GM21360 (cell line): ENCODE measurements at regions not wholly inside any gene's neighbourhood (a gene's known extent, or its start where the extent isn't known, plus 50 kb on each side); places are given as distances from the start of the nearest gene placed in this dataset.

Experiments used
- ATAC-seq: cut with Tn5 transposase; IDR thresholded peaks from one replicate; pipeline ENCODE4 v1.9.1; 2021; ENCODE audit warnings: mild to moderate bottlenecking, moderate library complexity; ENCODE audit not compliant: unreplicated experiment

DNA sequence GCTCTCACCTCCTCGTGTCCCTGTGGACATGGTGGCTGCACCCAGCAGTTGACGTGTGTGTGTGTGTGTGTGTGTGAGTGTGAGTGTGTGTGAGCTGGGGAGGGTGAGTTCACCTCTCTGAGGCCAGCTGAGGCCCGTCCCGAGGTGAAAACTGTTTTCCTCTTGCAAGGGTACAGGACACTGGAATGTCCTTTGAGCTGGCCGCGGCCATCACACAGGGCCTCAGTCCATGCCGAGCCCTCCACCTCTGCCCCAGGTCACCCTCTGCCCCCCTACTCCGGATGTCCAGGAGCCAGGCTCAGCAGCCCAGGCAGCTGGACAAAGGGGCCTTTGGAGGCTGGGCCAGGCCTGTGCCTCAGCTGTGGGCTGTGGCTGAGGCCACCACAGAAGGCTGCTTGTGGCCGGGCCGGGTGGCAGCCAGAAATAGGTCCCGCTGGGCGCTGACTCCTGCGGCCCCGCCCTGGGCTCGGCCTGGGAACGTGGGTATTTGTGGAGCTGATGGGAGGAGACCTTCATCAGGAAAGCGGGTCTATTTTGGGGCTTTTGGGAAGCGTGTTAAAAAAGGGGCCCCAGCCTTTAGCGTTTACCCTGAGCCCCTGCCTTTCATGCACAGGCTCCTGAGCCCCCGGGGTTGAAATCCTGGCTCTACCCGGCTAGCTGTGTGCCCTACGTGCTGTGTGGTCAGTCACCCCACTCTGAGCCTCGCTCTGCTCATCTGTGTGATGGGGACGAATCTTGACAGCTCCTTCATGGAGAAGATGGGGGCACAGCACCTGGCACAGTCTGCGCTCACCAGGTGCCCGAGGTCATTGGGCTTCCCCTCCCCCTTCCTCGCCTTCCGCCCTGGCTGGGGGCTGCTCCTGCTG lies 75.1 kb upstream of the IER5L start:
- ATAC-seq, result no peak

DNA sequence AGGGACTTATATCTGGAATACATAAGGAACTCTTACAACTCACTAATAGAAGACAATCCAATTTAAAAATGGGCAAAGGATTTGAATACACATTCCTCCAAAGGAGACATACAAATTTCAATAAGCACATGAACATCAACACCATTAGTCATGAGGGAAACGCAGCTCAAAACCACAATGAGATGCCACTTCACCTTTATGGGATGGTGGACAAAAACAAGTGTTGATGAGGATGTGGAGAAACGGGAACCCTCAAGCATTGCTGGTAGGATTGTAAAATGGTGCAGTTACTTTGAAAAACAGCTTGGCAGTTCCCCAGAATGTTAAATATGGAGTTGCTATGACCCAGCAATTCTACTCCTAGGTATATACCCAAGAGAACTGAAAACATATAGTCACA lies 72.7 kb upstream of the IER5L start:
- ATAC-seq, result no peak

DNA sequence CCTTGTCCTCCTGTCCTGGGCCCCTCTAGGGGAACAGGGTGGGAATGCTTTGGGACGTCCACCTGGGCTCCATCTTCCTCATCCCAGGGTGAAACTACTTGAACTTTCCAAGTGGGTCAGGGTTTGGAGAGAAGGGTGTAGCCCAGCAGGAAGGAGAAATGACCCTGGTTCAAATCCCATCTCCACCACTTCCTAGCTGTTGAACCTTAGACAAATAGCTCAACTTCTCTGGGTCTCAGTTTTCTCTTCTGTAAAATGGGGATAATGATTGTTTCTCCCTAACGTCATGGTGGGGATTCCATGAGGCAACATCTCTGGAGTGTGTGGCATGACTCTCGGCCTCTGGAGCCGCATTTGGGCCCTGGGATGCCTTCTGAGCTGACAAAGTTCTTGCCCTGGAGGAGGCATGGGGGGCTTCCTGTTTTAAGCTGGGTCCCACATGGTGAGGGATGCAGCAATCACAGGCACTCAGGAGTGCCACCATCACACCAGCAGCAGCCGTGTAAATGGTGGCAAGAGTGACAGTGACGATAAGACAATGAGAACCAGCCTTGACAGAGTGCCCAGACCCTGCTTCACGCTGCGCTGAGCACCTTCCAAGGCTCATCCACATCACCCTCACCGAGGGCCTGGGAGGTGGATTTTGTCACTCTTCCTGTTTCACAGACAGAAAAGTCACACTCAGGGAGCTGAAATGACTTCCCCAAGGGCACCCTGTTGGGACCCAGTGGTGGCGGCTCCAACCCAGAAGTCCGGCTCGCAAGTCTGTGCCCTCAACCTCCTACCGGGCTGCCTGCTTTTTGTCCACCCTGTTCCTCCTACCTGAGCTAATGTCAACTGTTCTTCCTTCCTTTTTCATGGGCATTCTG lies 69.5 kb upstream of the IER5L start:
- ATAC-seq, result no peak

DNA sequence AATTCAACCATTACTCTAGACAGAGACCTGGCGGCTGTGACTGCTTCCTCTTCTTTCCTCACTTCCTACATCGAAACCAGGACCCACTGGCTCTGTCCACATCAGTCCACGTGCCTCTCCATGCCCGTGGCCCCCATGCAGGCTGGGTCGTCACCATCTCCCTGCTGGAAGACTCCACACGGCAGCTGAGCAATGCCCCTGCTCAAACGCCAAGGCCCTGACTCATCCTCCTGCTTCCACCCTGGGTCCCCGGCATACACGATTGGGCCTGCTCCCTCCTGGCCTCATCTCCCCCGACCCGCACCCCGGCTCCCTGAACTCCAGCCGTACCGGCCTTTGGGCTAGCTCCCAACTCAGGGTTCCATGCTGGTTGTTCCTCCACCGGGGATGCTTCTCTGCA lies 67.2 kb upstream of the IER5L start:
- ATAC-seq, result no peak

DNA sequence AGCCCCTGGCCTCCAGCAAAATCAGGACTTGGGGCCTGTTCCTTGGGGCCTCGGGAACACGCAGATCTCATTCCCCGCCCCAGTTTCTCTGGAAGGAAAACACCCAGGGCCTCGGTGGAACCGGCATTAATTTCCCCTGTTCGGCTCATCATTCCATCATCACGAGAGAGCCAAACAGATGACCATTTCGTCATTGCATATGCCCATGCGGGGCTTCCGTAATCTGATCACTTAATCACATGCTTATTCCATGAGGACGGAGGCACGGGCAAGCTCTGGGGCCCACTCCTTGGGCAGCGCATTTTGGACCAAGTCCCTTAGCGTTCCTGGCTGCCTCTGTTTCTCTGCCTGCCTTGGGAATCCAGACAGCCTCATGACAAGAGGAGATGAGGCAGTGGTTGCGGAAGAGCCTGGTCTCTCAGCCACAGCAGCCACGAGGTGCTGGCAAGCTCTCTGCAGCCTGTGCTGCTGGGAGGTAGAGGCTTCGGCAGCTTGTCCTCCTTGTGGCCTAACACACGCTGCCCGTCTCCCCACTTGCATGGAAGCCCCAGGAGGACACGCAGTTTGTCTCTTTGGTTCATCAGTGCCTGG lies 65.0 kb upstream of the IER5L start:
- ATAC-seq, result no peak

DNA sequence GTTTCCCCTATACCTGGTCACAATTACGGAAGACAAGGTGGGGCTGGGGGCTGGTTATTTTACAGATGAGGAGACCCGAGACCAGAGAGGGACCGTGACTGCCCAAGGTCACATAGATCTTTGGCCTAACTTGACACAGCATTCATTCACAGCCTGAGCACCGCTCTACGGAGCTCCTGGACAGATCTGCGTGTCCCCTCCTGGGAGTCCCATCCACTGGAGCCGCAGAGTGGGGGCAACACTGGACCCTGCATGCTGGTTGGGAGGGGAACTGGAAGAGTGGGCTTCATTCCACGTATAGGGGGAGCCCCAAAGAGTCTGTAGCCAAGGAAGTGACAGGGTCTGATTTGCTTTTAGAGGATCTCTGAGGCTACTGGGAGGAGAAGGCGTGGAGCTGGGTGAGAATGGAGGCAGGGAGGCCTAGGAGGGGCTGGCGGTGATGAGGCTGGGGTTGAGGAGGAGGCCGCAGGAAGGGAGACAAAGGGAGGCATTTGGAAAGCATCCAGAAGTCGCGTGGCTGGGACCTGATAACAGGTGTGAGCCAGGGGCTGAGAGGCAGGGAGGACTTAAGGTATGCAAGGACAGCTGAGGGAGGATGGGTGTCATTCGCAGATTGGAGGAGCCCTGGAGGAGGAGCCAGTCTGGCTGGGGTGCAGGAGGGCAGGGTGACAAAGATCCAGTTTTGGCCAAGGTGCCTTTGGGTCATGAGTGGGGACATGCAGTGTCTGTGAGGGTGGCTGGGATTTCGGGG lies 64.3 kb upstream of the IER5L start:
- ATAC-seq, result no peak

DNA sequence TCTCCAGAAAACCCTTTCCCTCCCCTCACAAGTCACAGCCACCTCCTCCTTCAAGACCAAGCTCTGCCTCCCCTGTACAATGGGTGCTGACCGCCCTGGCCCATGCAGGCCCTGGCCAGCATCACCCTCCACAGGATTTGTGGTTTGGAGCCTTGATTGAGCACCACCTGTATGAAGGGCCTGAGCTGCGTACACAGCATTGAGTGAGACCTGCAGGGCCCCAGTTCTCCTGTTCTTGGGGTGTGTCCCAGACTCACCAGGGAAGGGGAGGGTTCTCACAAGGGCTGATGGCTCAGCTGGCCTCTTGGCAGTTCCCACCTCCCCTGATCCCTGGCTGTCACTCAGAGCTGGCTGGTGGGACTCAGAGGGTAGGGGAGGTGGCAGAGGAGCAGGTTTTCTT lies 63.7 kb upstream of the IER5L start:
- ATAC-seq, result no peak

DNA sequence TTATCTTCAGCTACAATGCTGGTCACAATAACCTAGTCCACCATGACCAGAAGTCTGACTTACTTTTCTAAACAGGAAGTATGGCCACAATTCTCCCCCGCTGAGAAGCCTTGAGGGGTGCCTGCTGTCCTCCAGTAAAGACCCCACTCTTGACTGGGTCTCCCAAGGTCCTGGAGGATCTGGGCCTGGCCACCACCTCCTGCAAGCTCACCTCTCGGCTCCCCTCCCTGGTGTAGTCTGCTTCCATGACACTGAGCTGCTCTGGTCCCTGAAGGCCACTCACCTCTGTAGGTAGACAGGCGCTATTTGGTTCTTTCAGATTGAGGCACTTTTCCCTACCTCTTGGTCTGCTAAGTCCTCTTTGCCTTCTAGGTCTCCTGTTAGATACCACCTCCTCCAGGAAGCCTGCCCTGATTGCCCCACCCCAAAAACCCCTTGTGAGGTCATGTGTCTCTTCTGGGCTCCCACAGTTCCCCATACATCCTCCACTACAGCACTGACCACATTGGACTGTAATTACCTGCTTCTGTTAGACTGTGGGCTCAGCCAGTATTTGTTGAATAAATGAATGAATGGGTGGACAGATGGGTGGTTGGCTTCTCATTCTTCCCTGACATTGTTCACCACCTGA lies 62.6 kb upstream of the IER5L start:
- no peak for ATAC-seq

DNA sequence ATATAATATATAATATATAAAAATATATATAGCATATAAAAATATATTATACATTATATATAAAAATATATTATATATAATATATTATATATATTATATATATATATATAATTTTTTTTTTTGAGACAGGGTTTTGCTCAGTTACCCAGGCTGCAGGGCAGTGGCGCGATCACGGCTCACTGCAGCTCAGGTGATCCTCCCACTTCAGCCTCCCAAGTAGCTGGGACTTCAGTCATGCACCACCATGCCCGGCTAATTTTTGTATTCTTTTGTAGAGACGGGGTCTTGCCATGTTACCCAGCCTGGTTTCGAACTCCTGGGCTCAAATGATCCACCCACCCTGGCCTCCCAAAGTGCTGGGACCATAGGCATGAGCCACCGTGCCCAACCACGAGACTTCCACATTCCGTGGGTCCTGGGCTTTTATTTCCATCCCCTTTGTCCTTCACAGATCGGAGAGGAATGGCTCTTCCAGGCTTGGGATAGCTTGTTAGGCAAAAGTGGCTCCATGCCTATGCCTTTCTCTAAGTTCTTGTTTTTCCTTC lies 62.0 kb upstream of the IER5L start:
- ATAC-seq, result no peak

DNA sequence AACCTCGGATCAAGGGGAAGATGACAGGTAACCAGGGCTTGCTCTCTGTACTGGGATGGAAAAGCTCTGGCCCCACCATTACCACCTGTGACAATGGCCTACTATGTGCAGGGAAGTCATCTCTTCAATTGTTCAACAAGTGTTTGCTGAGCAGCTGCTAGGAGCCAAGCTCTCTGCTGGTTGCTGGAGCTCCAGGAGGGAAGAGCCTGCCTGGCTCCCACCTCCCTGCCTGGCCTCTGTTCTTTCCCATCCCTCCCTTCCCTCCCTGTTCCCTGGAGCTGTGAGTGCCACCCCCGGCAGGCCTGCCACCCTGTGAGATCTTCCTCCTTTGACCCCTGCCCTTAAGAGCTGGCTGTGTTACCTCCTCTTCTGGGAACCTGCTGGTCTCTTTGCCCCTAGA lies 59.7 kb upstream of the IER5L start:
- no peak for ATAC-seq

DNA sequence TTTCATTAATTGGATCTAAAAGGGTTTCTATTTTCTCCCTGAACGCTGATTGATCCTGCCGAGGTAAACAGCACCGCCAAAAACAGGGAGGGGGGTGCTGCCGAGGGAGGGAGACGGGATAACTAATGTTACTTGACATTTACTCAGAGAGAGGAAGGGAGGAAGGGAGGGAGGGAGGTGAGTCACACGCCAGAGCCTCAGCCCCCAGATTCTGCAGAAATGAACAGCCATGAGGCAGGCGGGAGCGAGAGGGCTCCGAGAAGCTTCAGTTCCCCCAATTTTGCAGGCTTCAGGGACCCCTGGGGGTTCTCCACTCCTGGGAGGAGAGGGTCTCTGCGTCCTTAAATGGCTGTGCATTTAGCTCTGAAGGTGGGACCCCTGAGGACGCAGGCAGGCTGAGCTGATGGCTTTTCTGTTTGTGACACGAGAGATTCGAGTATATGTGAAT lies 59.1 kb upstream of the IER5L start:
- ATAC-seq, result no peak

DNA sequence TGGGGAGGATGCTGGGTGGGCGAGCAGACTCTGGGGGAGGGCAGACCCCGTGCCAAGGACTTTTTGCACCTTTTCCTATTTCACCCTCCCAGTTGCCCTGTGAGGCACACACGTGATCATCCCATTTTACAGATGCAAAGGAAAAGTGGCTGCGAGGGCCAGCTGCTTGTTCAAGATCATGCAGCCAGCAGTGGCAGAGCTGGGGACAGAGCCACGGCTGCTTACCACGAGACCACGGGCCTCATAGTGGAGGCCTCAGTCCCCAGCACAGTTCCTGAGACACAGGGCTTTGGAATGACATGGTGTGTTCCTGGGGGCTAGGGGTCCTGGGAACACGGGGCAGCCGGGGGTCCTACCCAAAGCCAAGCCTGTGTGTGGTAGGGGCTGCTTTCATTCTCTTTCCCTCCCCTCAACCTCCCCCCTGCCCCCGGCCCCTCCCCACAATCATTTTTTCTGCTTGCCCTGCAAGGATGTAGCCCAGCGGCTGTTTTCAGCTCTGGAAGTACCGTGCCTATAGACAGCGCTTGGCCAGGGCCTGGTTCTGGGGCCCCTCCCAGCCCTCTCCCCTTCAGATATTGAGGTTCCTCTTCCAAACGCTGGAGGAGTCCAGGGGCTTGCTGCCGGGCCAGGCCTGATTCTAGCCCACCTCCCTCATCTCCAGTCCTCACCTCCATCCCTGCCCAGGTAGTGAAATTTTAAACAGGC lies 58.5 kb upstream of the IER5L start:
- ATAC-seq, result no peak

DNA sequence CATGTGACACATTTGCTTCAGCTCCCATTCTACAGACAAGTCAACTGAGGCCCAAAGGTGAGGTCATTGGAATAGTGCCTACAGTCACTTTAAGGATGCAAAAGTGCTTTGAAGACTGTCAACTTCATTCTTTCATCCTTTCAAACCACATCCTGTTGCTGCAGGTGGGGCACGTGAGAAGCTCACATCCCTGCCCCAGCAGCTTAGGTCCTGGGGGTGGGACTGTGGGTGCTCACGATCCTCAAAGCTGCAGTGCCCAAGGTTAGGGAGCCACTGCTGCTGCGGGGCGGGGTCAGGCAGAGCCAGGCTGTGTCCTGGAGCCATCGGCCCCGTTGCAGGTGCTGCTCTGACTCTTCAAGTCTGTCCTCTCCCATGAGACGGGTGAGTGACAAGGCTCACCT lies 57.9 kb upstream of the IER5L start:
- no peak for ATAC-seq

DNA sequence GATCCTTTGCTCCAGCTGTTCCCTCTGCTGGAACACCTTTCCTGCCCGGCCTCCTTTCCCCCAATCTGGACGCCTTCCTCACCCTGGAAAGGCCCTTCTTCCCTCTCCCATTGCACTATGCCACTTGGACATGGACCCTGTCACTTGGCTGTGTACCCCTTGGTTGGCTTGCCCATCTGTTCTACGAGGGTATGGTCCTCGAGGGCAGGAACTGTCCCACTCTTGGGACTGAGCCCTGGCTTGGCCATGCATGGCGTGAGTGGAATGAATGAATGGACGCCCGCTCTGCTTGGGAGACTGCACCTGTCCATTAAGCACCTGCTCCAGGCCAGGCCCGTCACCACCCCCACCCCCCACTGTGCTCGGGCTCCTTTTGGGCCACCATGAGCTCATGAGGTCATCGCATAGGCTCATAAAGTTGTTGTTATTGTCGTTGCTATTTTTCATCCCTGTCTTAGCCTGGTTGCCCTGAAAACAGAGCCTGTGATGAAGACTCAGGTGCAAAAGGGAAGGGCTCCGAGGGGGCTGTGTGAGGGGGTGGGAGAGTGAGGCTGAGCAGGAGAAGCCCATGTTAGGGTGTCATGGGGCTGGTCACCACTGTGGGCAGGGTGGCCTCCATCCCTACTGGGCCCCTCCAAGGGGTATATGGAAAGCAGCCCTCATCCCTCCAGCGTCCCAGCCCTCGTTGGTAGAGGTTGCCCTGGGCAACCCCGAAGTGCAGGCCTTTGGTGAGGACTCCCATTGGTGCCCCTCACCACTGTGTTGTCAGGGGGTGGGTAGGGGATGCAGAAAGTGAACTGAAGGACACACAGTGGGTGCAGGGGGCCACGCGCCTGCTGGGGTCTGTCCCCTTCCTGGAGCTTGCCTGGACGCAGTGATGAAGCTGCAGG lies 57.2 kb upstream of the IER5L start:
- no peak for ATAC-seq

DNA sequence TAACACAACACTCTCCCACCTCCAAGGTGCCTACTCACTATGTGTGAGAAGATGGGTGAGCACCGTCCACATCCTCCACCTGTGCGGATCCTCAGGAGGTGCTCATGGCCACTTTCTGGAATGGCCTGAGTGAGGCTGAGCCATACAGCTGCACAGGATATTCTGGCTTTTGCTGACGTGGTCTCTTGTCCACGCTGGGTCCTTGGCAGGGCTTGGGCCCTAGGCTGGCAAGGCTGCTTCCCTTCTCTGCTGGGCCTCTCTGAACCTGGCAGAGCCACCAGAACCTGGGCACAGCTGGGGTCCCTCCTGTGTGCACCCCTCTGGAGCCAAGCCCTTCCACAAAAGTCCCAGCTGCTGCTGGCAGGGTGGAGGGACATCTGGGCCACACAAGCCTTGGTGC lies 56.4 kb upstream of the IER5L start:
- no peak for ATAC-seq

DNA sequence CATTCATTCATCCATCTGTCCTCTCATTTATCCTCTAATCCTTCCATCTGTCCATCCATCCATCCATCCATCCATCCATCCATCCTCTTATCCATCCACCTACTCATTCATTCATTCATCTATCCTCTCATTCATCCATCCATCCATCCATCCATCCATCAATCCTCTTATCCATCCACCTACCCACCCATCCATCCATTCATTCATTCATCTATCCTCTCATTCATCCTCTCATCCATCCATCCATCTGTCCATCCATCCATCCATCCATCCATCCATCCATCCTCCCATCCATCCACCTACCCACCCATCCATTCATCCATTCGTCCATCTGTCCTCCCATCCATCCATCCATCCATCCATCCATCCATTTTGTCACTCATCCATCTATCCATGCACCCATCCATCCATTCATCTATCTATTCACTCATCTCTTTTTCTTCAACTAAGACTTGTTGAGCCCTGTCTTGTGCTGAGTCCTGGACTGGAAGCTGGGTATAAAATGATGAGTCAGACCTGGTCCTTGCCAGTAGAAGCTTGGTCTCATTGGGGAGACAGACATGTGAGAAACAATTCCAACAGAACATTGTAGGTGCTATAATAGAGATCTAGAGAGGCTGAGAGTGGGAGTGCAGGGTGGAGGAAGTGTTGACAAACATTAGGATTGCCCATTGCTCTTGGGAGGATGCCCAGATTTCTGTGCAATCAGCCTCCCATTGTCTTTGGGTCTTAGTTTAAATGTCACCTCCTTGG lies 55.0 kb upstream of the IER5L start:
- no peak for ATAC-seq

DNA sequence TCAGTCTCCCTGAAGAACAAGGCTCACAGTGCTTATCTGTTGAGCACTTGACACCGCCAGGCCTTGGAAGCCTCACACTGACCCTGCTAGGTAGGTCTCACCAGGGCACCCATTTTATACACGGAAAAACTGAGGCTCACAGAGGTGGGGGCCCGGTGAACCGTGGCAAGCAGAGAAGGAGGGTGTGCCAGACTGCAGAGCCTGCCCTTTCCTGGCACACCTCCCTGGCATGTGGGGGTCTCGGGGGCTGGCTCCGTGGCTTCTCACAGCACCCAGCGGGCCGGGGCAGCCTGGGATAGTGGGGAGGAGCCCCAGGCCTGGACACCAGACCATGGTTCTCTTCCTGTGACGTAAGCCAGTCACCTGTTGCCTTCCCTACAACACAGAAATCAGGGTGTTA lies 53.7 kb upstream of the IER5L start:
- no peak for ATAC-seq
